Activated CD8-positive, alpha-beta memory T cell treated with anti-CD3 and anti-CD28 coated beads for 48 hours (primary cell): ENCODE measurements at regions not wholly inside any gene's neighbourhood (a gene's known extent, or its start where the extent isn't known, plus 50 kb on each side); places are given as distances from the start of the nearest gene placed in this dataset.
"Not testable (repeated sequence)": the region's sequence is repeated elsewhere in the genome, so short reads cannot be mapped to it uniquely, and the experiment has no call there.

ENCODE experiments used
- DNase-seq, 3 experiments: peaks; one replicate each; pipeline ENCODE4 v3.0.0-alpha.2; 2020; ENCODE audit warnings: low read depth in 2 of 3, low spot score in 2 of 3

- no peak for DNase-seq
Measured at GRCh38 chr12:82300611-82301010, 57.6 kb downstream of the CCDC59 start.

- DNase-seq: no peak
Measured at GRCh38 chr12:82299319-82300025, 58.7 kb downstream of the CCDC59 start.

DNA sequence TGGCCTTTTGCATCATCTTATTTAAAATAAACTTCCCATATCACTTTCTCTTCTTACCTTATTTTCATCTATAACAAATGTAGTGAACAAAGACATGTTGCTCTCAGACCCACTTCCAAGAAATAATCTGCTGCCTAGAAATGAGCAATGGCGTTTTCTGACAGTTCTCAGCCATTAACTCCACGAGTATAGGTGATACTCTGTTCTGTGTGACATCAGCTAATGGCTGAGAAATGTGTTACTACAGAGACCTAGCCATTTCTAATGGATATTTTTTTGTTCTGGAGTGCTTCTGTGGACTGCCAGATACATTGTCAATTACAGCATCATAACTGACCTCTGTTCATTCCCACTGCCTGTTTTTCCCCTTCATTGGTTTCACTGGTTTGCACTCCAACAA, 67.8 kb downstream of the CCDC59 start:
- DNase-seq: no peak

DNA sequence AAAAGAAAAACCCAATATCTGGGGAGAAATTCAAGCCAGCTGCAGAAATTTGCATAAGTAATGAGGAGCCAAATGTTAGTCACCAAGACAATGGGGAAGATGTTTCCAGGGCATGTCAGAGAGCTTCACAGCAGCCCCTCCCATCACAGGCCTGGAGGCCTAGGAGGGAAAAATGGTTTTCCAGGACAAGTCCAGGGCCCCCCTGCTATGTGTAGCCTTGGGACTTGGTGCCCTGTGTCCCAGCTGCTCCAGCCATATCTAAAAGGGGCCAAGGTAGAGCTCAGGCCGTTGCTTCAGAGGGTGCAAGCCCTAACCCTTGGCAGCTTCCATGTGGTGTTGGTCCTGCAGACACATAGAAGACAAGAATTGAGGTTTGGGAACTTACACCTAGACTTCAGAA, 76.9 kb downstream of the CCDC59 start:
- not testable (repeated sequence) for DNase-seq

DNA sequence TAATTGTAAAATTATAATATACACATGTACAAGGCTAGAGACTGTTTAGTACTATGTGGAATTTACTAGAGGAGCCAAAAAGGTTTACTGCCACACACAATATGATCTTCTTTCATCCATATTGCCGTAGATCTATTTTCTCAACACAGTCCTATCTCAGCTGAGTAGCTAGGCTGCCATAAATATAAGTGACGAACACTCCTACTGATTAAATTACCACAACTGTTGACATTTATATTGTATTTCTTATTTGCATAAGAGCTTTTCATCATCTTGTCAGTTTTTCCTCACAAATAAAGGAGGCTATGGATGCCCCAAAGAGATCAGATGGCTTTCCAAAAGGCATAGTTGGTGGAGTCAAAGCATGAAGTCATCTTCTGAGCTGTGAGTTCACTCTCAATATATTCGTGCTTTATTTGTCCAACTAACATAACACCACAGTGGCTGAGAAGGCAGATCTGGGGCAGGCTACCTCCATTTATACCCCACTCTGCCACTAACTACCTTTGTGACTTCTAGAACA, 78.6 kb downstream of the CCDC59 start:
- DNase-seq: no peak

GRCh38 chr12:82277582-82277981, 80.6 kb downstream of the CCDC59 start:
- no peak for DNase-seq

GRCh38 chr12:82242729-82243128, 115.5 kb downstream of the CCDC59 start:
- no peak for DNase-seq

DNA sequence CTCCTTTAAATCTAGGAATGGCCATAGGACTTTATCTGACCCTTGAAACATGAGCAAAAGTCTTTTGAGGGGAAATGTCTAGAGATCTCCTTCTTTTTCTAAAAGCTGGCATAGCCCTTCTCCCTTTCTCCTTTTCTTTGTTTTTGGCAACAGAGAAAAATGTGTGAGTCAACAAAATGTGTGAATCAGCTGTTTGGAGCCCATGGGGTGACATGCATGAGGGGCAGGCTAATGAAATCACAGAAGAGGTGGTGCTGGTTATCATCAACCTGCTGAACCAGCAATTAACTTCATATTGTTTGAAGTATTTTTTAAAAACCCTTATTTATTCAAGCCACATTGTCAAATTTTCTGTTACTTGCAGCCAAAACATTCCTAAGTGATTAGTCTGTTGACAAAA, 132.3 kb downstream of the CCDC59 start:
- DNase-seq: no peak

- DNase-seq: no peak
Measured at GRCh38 chr12:82223426-82223825, 134.8 kb downstream of the CCDC59 start.

- no peak for DNase-seq
Measured at GRCh38 chr12:82216475-82216874, 141.7 kb downstream of the CCDC59 start.

GRCh38 chr12:82213761-82214160, 144.4 kb downstream of the CCDC59 start:
- no peak for DNase-seq

GRCh38 chr12:82210882-82211281, 147.3 kb downstream of the CCDC59 start:
- no peak for DNase-seq

- no peak for DNase-seq
Measured at GRCh38 chr12:82209533-82209932, 148.7 kb downstream of the CCDC59 start.

DNA sequence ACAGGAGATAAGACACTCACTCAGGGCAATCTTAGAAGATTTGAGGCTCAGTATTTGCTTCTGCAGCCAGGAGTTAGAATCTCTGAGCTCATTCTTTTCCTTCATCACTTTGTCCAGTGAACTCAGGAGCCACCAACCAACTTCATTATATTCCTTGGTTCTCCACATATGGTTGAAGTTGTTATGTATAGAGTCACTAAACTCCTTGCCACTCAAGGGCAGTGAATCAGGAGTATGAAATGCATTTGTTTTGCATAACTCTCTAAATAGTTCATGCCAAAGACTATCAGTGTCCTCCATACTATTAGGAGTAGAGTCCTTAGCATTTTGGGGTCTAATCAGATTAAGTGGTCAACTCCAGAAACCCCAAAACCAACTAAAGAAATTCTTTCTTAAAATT, 150.6 kb downstream of the CCDC59 start:
- DNase-seq: no peak

- DNase-seq: no peak
Measured at GRCh38 chr12:82203086-82203485, 155.1 kb downstream of the CCDC59 start.

DNA sequence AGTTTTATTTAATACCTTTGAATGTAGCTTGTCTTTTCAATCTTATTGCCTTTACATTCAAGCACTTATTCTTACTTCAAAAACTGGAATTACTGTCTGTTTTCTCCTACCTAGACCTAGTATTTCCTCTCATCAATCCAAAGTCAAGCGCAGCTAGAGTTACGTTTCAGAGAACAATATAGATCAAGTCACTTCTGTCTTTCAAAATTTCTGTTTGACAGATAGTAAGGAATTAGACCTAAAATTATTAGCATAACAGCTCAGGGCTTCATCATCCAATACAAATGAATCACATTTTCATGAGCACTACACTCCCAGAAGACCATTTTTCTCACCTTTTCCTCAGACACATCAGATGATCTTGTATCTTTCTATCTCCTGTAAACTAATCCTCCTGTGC, 170.6 kb downstream of the CCDC59 start:
- no peak for DNase-seq

DNA sequence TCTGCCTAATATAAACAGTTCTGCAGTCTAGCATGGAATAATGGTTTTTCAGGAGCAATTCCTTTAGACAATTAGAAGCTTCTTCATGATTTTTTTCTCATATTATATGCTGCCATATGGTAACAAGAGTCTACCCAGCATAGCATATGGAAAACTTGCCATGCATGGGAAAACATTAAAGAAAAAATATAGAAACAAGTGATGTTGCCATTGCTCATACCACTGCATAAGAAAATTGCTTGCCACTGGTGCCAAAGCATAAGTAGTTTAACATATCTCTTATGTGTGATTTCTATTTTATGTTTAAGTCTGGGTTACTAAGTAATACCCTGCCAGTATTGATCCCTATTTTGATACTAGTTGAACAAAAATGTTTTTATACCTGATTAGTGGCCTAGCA, 171.2 kb downstream of the CCDC59 start:
- DNase-seq: no peak

DNA sequence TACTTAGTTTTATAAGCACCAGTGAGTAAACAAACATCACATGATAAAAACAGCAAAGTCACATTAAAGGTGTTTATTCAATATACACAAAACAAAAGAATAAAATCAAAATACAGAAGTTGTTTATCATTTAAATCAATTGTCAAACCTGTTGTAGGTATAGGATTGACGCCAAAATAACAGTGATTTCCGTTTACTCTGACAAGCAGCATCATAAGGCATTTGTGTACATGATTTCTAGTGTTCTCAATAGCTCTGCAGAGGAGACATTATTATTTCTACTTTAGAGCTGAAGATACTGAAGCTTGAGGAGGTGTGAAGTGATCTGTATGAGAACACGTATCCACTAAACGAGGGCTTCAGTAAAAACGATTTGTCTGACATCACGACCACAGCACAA, 171.9 kb downstream of the CCDC59 start:
- DNase-seq: no peak

GRCh38 chr12:82184844-82185243, 173.3 kb downstream of the CCDC59 start:
- DNase-seq: no peak

DNA sequence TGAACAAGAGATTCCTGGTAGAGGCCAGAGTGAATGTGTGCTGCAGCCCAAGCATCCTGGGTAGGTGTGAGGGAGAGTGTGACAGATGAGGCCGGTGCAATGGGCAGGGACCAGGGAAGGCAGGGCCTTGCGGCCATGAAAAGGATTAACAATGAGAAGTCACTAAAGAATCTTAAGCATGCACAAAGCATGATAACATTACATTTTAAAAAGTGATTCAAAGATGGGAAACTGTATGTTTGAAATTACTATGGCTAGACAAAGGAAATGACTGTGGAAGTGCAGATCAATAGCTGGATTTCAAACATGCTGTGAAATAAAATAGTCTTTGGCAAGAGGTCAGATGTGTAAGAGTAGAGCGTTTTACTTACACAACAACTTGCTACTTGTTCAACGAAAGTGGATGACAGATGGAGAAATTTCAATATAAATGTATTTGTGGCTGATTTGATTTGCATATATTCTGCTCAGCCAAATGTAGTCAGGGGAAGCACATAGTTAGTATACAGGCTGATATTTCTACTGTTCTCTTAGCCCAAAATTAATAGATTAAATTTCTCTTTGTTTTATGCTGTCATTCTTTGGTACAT, 175.5 kb downstream of the CCDC59 start:
- no peak for DNase-seq

DNA sequence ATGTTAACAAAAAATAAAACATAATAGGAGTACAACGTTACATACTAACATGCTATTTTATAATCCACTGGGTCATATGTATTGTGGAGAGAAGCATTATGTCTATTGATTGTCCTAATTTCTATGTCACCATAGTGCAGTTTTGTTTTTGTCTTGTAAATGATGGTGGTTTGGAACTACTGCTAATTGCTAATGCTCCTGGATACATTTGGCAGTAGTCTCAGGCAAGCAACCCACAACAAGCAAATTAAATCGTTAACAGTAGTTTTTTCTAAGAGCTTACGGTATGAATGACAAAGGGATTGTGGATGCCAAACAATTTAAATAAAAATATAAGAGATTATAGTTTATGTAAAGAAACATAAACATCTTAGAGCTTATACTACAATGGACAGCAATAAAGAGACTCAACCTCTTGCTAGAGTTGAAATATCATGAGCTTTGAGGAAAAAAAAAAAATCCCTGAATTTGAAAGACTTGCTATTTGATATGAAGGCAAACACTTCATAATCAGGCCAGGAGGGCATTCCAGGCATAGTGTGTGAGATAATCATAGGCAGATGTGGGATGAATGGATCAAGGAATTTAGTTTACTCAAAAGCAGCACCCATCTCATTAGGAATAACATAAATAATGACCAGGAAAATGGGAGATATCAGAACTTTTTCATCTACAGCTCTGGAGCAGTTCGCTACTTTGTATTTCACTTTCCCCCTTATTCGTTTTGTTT, 181.3 kb downstream of the CCDC59 start:
- no peak for DNase-seq

- DNase-seq: no peak
Measured at GRCh38 chr12:82176026-82176425, 182.2 kb downstream of the CCDC59 start.
